WI38 (cell line): ENCODE measurements at regions not wholly inside any gene's neighbourhood (a gene's known extent, or its start where the extent isn't known, plus 50 kb on each side); places are given as distances from the start of the nearest gene placed in this dataset.

Source experiments
- H3K4me3 ChIP-seq: 2 replicates; pipeline ENCODE4 v1.5.1; 2011; ENCODE audit warnings: low read depth, mild to moderate bottlenecking, control low read depth, low read length
- CTCF ChIP-seq: IDR thresholded peaks from 2 replicates; pipeline ENCODE4 v1.5.1; 2012; ENCODE audit warnings: low read depth, mild to moderate bottlenecking, control low read depth, low read length

GRCh38 chr13:89862011-89862690 is 1485.3 kb upstream of the MIR17HG start:
- TF ChIP-seq CTCF, result no peak
- no peak overlapping the region for H3K4me3 ChIP-seq

DNA sequence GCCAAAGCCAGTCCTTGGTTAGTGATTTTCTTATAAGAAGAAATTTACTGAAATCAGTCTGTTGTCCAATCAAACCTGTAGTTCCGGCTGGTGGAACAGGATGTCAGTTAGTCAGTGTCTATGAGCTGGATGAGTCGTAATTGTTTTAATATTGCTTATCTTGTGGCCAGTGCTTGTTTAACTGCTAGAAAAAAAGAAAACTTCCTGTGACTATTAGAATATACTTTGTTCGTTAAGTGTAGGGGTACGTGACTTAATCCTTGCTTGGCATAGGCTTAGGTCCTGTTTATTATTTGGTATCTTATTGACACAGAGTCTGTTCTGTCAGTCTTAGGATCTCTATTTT is 1484.8 kb upstream of the MIR17HG start:
- no peak overlapping the region for H3K4me3 ChIP-seq
- no peak for TF ChIP-seq CTCF

- no peak for TF ChIP-seq CTCF
- H3K4me3 ChIP-seq, result no peak overlapping the region
These were observed 1482.1 kb upstream of the MIR17HG start for GRCh38 chr13:89865164-89866064.

GRCh38 chr13:89869312-89869711 is 1478.2 kb upstream of the MIR17HG start:
- H3K4me3 ChIP-seq, result no peak overlapping the region
- TF ChIP-seq CTCF, result no peak

DNA sequence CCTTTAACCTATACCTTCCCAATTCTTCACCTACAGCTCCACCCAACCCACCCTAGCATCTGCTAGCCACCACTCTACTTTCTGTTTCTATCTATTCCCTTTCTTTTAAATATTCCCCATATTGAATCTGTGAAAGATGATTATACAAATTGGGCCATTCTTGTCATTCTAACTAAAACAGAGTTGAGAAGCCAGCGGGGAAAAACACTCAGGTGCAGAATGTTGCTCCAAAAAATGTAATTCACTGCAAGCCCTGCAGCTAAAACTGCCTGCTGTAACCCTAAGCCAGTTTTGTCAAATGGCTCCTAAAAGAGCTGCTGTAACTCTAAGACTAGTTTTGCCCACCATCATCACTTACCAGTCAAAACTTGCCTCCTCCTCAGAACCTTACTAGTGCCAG is 1468.6 kb upstream of the MIR17HG start:
- no peak for TF ChIP-seq CTCF
- H3K4me3 ChIP-seq, result no peak overlapping the region

- H3K4me3 ChIP-seq, result no peak overlapping the region
- no peak for TF ChIP-seq CTCF
These were observed 1467.3 kb upstream of the MIR17HG start for GRCh38 chr13:89880201-89880600.

- TF ChIP-seq CTCF, result no peak
- no peak overlapping the region for H3K4me3 ChIP-seq
These were observed 1463.5 kb upstream of the MIR17HG start for GRCh38 chr13:89883893-89884448.
